Panc1 (cell line): ENCODE measurements at regions not wholly inside any gene's neighbourhood (a gene's known extent, or its start where the extent isn't known, plus 50 kb on each side); places are given as distances from the start of the nearest gene placed in this dataset.

Source experiments
- CTCF ChIP-seq: fragments of 450-650 bp; IDR thresholded peaks from 2 replicates; pipeline ENCODE4 v1.5.1; 2017; ENCODE audit warnings: mild to moderate bottlenecking
- POLR2AphosphoS5 ChIP-seq: IDR thresholded peaks from 2 replicates; pipeline ENCODE4 v1.6.1; 2012; ENCODE audit warnings: mild to moderate bottlenecking, low read depth, low read length, moderate library complexity

GRCh38 chr3:150055332-150055731 lies 84.6 kb upstream of the PFN2 start:
- TF ChIP-seq POLR2AphosphoS5 (no peak), CTCF (no peak)
